T-cell (primary cell): ENCODE measurements at regions not wholly inside any gene's neighbourhood (a gene's known extent, or its start where the extent isn't known, plus 50 kb on each side); places are given as distances from the start of the nearest gene placed in this dataset.

Source experiments
- ATAC-seq, 4 experiments: fragments of 200-7000 bp in 3 of 4; fragments of 150-1000 bp in 1 of 4; cut with Tn5 transposase; replicated peaks in 1 of 4; 1 replicate in 3 of 4; 2 replicates in 1 of 4; pipeline ENCODE4 v1.10.0; 2021; ENCODE audit warnings: moderate library complexity in 3 of 4, mild to moderate bottlenecking in 2 of 4, moderate number of reproducible peaks in 1 of 4
- CTCF ChIA-PET, 2 donors: fragments of 300-600 bp; sonication (Branson Sonifier 250); formaldehyde crosslinking; loops; one replicate each; lab custom pipeline; 2022; ENCODE audit warnings: antibody characterized with exemption in 2 of 2; lab: Charles Lee
- POLR2A ChIA-PET, 2 donors: fragments of 300-600 bp; sonication (Branson Sonifier 250); formaldehyde crosslinking; loops; one replicate each; lab custom pipeline; 2022; ENCODE audit warnings: antibody characterized with exemption in 2 of 2; lab: Charles Lee
- DNase-seq, 35 experiments: peaks; one replicate each; pipeline versions ENCODE4 v3.0.0 to v3.0.0-alpha.2; 2013 to 2023
- H3K27ac ChIP-seq: one replicate; pipeline ENCODE4 v1.5.1; 2013; ENCODE audit warnings: low read length
- H3K27me3 ChIP-seq, 2 experiments: replicated peaks in 1 of 2; 1 replicate in 1 of 2; 2 replicates in 1 of 2; pipeline versions ENCODE4 v1.6.1 to v1.7.0; 2013; ENCODE audit warnings: low read length in 1 of 2, mixed read lengths in 1 of 2; ENCODE audit not compliant: control insufficient read depth in 2 of 2, insufficient read depth in 2 of 2; ENCODE audit errors: extremely low read depth in 1 of 2
- H3K36me3 ChIP-seq, 2 donors: 1 replicate in 1 of 2; 2 replicates in 1 of 2; pipeline versions ENCODE4 v1.6.1 to v1.7.0; 2013; ENCODE audit warnings: low read length in 1 of 2; ENCODE audit not compliant: control insufficient read depth in 2 of 2, insufficient read depth in 1 of 2; ENCODE audit errors: extremely low read depth in 1 of 2
- H3K4me1 ChIP-seq, 2 experiments: 1 replicate in 1 of 2; 2 replicates in 1 of 2; pipeline versions ENCODE4 v1.6.1 to v1.7.0; 2013; ENCODE audit warnings: low read length in 2 of 2, mixed read lengths in 1 of 2; ENCODE audit not compliant: insufficient read depth in 2 of 2, control insufficient read depth in 1 of 2; ENCODE audit errors: extremely low read depth in 1 of 2
- H3K4me3 ChIP-seq, 2 donors: 1 replicate in 1 of 2; 2 replicates in 1 of 2; pipeline versions ENCODE4 v1.5.1 to v1.7.0; 2013; ENCODE audit warnings: mild to moderate bottlenecking in 2 of 2, low read length in 1 of 2, moderate library complexity in 1 of 2; ENCODE audit not compliant: control insufficient read depth in 1 of 2; ENCODE audit errors: extremely low read depth in 1 of 2
- H3K9me3 ChIP-seq: 2 replicates; pipeline ENCODE4 v1.7.0; 2013
- H3K27ac Mint-ChIP-seq, 2 donors: one replicate each; pipeline ENCODE4 v1.8.0; 2020 to 2021; ENCODE audit warnings: mild to moderate bottlenecking in 2 of 2, mixed read lengths in 2 of 2
- H3K27me3 Mint-ChIP-seq, 2 donors: one replicate each; pipeline ENCODE4 v1.8.0; 2021 to 2022; ENCODE audit warnings: mixed read lengths in 2 of 2
- H3K36me3 Mint-ChIP-seq: one replicate; pipeline ENCODE4 v1.8.0; 2021; ENCODE audit warnings: mixed read lengths
- H3K4me1 Mint-ChIP-seq, 3 donors: one replicate each; pipeline ENCODE4 v1.8.0; 2020 to 2022; ENCODE audit warnings: mixed read lengths in 3 of 3, mild to moderate bottlenecking in 1 of 3
- H3K4me3 Mint-ChIP-seq, 3 donors: one replicate each; pipeline ENCODE4 v1.8.0; 2020 to 2022; ENCODE audit warnings: mild to moderate bottlenecking in 3 of 3, mixed read lengths in 3 of 3, moderate library complexity in 3 of 3
- H3K9me3 Mint-ChIP-seq, 3 donors: one replicate each; pipeline ENCODE4 v1.8.0; 2020 to 2022; ENCODE audit warnings: mixed read lengths in 3 of 3
- WGBS: methylation state at CpG from one replicate; pipeline ENCODE4 v1.1.5; 2013; ENCODE audit warnings: missing lambda C conversion rate; ENCODE audit not compliant: insufficient coverage; 5-methylcytosine and 5-hydroxymethylcytosine counted together

- peaks cover 0 to 4% (median 0%) of the 10 kb centered on the region in 3 donors for H3K9me3 Mint-ChIP-seq
- ChIA-PET CTCF (interaction anchor here in 1 of 2 donors (0.7 kb wide), 1 partner anchor 1007 kb away, joined by 4 read pairs; no protein-coding TSS in a partner anchor), POLR2A (interaction anchor here in 1 of 2 donors (0.7 kb wide), 1 partner anchor 232 kb away, joined by 9 read pairs; no protein-coding TSS in a partner anchor)
- Histone ChIP-seq H3K27ac (no peak overlapping the region), H3K27me3 (no peaks in the 10 kb centered on the region), H3K4me3 (no peak overlapping the region), H3K36me3 (no peaks in the 10 kb centered on the region), H3K9me3 (no peaks in the 10 kb centered on the region), H3K4me1 (no peaks in the 10 kb centered on the region)
- H3K36me3 Mint-ChIP-seq: no peaks in the 10 kb centered on the region
- no peaks in the 10 kb centered on the region for H3K27me3 Mint-ChIP-seq
- DNase-seq: no peak
- no peak for ATAC-seq
- no peak overlapping the region for H3K4me3 Mint-ChIP-seq
- no peak overlapping the region for H3K27ac Mint-ChIP-seq
- no CpG with 5 or more reads among the region's 5 CpGs for WGBS
- no peaks in the 10 kb centered on the region for H3K4me1 Mint-ChIP-seq
These were observed 57.4 kb upstream of the MYCN start for GRCh38 chr2:15882761-15883497.

GRCh38 chr2:15883684-15884083, 56.7 kb upstream of the MYCN start:
- Histone ChIP-seq H3K4me1 (no peaks in the 10 kb centered on the region), H3K27me3 (no peaks in the 10 kb centered on the region), H3K27ac (no peak overlapping the region), H3K4me3 (no peak overlapping the region), H3K9me3 (no peaks in the 10 kb centered on the region), H3K36me3 (no peaks in the 10 kb centered on the region)
- DNase-seq (no peak), ATAC-seq (no peak)
- peaks cover 0 to 4% (median 0%) of the 10 kb centered on the region in 3 donors for H3K9me3 Mint-ChIP-seq
- H3K4me1 Mint-ChIP-seq: no peaks in the 10 kb centered on the region
- no CpG with 5 or more reads among the region's 2 CpGs for WGBS
- no peaks in the 10 kb centered on the region for H3K36me3 Mint-ChIP-seq
- no peak overlapping the region for H3K27ac Mint-ChIP-seq
- peaks cover 2 to 3% of the 10 kb centered on the region in 2 donors for H3K27me3 Mint-ChIP-seq
- CTCF ChIA-PET: no interaction called here
- H3K4me3 Mint-ChIP-seq: no peak overlapping the region
- POLR2A ChIA-PET: no interaction called here

GRCh38 chr2:15884790-15885189, 55.6 kb upstream of the MYCN start:
- WGBS: no CpG with 5 or more reads among the region's 2 CpGs
- POLR2A ChIA-PET: no interaction called here
- no peaks in the 10 kb centered on the region for H3K36me3 Mint-ChIP-seq

GRCh38 chr2:15886231-15886630, 54.1 kb upstream of the MYCN start:
- Histone ChIP-seq H3K27me3 (peaks cover 0 to 7% of the 10 kb centered on the region in 2 experiments), H3K36me3 (no peaks in the 10 kb centered on the region), H3K4me1 (no peaks in the 10 kb centered on the region), H3K4me3 (no peak overlapping the region), H3K9me3 (no peaks in the 10 kb centered on the region), H3K27ac (no peak overlapping the region)
- POLR2A ChIA-PET: no interaction called here
- DNase-seq: no peak
- no peaks in the 10 kb centered on the region for H3K9me3 Mint-ChIP-seq
- no peaks in the 10 kb centered on the region for H3K36me3 Mint-ChIP-seq
- peaks cover 2 to 3% of the 10 kb centered on the region in 2 donors for H3K27me3 Mint-ChIP-seq
- no peak overlapping the region for H3K4me3 Mint-ChIP-seq
- CTCF ChIA-PET: no interaction called here
- ATAC-seq: no peak
- 94% methylated on average over 2 of the region's 6 CpGs for WGBS
- no peaks in the 10 kb centered on the region for H3K4me1 Mint-ChIP-seq
- no peak overlapping the region for H3K27ac Mint-ChIP-seq

More at GRCh38 chr2:15884790-15885189, 55.6 kb upstream of the MYCN start:
- Histone ChIP-seq H3K36me3 (no peaks in the 10 kb centered on the region), H3K9me3 (no peaks in the 10 kb centered on the region), H3K4me3 (no peak overlapping the region), H3K27ac (no peak overlapping the region), H3K27me3 (peaks cover 0 to under 1% of the 10 kb centered on the region in 2 experiments), H3K4me1 (no peaks in the 10 kb centered on the region)
- Mint-ChIP-seq H3K27ac (no peak overlapping the region), H3K4me3 (no peak overlapping the region), H3K9me3 (no peaks in the 10 kb centered on the region), H3K4me1 (no peaks in the 10 kb centered on the region), H3K27me3 (peaks cover 2 to 3% of the 10 kb centered on the region in 2 donors)
- no peak for ATAC-seq
- CTCF ChIA-PET: no interaction called here
- no peak for DNase-seq

- POLR2A ChIA-PET: no interaction called here
These were observed 50.8 kb upstream of the MYCN start for GRCh38 chr2:15889442-15890123.

GRCh38 chr2:15890124-15890754, 50.1 kb upstream of the MYCN start:
- H3K27me3 ChIP-seq: peaks cover 0 to 7% of the 10 kb centered on the region in 2 experiments
- no peaks in the 10 kb centered on the region for H3K36me3 ChIP-seq
- Mint-ChIP-seq H3K36me3 (no peaks in the 10 kb centered on the region), H3K27ac (no peak overlapping the region), H3K27me3 (peaks cover 4 to 6% of the 10 kb centered on the region in 2 donors), H3K4me3 (no peak overlapping the region), H3K4me1 (no peaks in the 10 kb centered on the region), H3K9me3 (no peaks in the 10 kb centered on the region)
- ATAC-seq: peak in 2 of 4 experiments; percentile 7 to 9
- 80% methylated on average over 13 of the region's 18 CpGs for WGBS
- no peaks in the 10 kb centered on the region for H3K9me3 ChIP-seq
- DNase-seq: no peak
- H3K4me3 ChIP-seq: no peak overlapping the region
- no peak overlapping the region for H3K27ac ChIP-seq
- no peaks in the 10 kb centered on the region for H3K4me1 ChIP-seq
- POLR2A ChIA-PET: no interaction called here
- CTCF ChIA-PET: no interaction called here

More at GRCh38 chr2:15889442-15890123, 50.8 kb upstream of the MYCN start:
- Histone ChIP-seq H3K27me3 (peaks cover 0 to 7% of the 10 kb centered on the region in 2 experiments), H3K36me3 (no peaks in the 10 kb centered on the region), H3K4me3 (no peak overlapping the region), H3K27ac (no peak overlapping the region), H3K4me1 (no peaks in the 10 kb centered on the region), H3K9me3 (no peaks in the 10 kb centered on the region)
- CTCF ChIA-PET: no interaction called here
- ATAC-seq (peak in 1 of 4 experiments; percentile 16), DNase-seq (no peak)
- H3K4me3 Mint-ChIP-seq: no peak overlapping the region
- H3K27ac Mint-ChIP-seq: no peak overlapping the region
- no peaks in the 10 kb centered on the region for H3K4me1 Mint-ChIP-seq
- no peaks in the 10 kb centered on the region for H3K9me3 Mint-ChIP-seq
- H3K27me3 Mint-ChIP-seq: peaks cover 4 to 6% of the 10 kb centered on the region in 2 donors
- H3K36me3 Mint-ChIP-seq: no peaks in the 10 kb centered on the region
- WGBS: 70% methylated on average over 13 of the region's 15 CpGs
